ENCODE measurements at regions not wholly inside any gene's neighbourhood (a gene's known extent, or its start where the extent isn't known, plus 50 kb on each side); places are given as distances from the start of the nearest gene placed in this dataset.

DNA sequence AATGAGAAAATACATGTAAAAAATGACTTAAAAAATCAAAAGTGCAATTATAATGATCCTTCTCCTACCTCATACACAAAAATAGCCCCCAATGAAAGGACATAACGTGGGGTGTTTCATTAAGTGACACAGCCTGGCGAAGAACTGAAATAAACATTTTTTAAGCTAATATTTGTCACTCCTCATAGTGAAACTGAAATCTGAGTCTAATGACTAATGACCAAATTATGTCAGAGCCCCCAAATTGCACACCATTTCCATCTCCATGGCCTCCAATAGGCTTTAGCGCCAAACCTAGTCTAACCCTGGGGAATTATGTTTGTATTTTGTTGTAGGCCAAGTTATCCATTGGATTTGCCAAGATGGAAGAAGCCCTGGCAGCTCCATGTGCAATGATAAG lies 119.1 kb downstream of the WT1 start:
- TF ChIP-seq, protein P1, sequence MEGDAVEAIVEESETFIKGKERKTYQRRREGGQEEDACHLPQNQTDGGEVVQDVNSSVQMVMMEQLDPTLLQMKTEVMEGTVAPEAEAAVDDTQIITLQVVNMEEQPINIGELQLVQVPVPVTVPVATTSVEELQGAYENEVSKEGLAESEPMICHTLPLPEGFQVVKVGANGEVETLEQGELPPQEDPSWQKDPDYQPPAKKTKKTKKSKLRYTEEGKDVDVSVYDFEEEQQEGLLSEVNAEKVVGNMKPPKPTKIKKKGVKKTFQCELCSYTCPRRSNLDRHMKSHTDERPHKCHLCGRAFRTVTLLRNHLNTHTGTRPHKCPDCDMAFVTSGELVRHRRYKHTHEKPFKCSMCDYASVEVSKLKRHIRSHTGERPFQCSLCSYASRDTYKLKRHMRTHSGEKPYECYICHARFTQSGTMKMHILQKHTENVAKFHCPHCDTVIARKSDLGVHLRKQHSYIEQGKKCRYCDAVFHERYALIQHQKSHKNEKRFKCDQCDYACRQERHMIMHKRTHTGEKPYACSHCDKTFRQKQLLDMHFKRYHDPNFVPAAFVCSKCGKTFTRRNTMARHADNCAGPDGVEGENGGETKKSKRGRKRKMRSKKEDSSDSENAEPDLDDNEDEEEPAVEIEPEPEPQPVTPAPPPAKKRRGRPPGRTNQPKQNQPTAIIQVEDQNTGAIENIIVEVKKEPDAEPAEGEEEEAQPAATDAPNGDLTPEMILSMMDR (IDR thresholded peaks at IDR 0.05; ENCODE audit: low read depth, low read length), result no peak
- ChIA-PET POLR2A (no interaction called here), CTCF (no interaction called here)
- no peak overlapping the region for H3K27ac ChIP-seq (ENCODE audit: low read depth, low read length)
- DNase-seq (ENCODE audit: low read depth, low spot score), result no peak
- H3K4me3 ChIP-seq (ENCODE audit: low read depth, low read length), result no peak overlapping the region
- H3K27me3 ChIP-seq (ENCODE audit: control insufficient read depth, insufficient read depth, low read length), result peaks cover 2% of the 10 kb centered on the region
- no peaks in the 10 kb centered on the region for H3K9me3 ChIP-seq (ENCODE audit: control insufficient read depth, insufficient read depth, low read length)

DNA sequence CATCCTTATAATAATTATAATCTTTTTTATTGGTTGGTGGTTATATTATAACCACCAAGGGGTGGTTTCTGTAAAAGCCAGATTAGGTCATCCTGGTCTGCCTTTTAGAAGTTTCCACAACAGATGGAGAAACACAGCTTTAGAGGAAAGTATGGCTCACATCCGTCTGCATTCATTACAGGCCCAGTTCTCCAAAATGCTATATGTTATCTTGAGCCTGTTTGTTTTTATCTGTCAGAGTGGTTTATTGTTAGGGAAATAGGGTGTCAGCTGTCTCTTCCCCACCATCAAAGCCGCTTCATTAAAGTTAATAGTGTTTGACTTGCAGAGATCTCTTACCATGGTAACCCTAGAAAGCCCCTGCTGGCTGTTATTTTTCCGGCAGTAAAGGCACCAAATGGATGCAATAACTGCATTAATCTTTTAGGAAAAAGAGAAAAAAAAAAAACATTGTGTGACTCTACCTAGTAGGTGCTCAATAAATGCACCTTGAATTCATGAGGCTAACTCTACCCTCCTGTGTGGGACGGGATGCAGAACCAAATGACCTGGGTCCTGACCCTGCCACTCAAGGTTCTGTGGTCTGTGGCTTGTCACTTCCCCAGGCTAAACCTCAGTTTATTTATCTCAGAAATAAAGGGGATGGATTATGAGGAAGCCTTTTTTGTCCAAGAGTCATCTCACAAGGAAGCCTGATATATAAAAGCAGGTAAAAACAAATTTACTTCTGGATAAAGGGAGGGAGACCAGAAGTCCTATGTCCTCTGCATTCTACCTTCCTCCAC lies 118.3 kb downstream of the WT1 start:
- DNase-seq (ENCODE audit: low read depth, low spot score), result no peak
- H3K27ac ChIP-seq (ENCODE audit: low read depth, low read length), result no peak overlapping the region
- ChIA-PET CTCF (interaction anchor here (0.7 kb wide), 1 partner anchor 12 kb away, joined by 4 read pairs; no protein-coding TSS in a partner anchor), POLR2A (no interaction called here)
- no peaks in the 10 kb centered on the region for H3K9me3 ChIP-seq (ENCODE audit: control insufficient read depth, insufficient read depth, low read length)
- TF ChIP-seq, protein P1 (IDR thresholded peaks at IDR 0.05; ENCODE audit: low read depth, low read length), result no peak
- H3K27me3 ChIP-seq (ENCODE audit: control insufficient read depth, insufficient read depth, low read length), result peaks cover 2% of the 10 kb centered on the region
- H3K4me3 ChIP-seq (ENCODE audit: low read depth, low read length), result no peak overlapping the region

DNA sequence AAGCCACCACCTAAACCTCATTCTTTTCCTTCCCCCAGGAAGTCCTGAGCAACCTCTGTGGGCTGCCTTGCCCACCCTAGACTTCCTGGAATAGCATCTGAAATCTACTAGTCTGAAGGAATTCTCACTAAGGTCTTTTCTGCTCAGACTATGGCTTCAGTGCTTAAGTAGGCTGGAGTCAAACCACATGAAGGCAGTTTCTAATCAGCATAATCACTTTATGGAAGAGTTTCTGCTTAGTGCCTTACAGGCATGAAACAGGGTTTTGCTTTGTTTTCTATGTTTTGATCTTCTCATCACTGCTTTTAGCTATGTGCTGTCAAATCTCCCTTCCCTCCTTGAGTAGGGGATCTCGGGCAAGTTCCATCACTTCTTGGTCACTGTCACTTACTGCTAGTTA lies 117.7 kb downstream of the WT1 start:
- no peaks in the 10 kb centered on the region for H3K9me3 ChIP-seq (ENCODE audit: control insufficient read depth, insufficient read depth, low read length)
- no peak overlapping the region for H3K27ac ChIP-seq (ENCODE audit: low read depth, low read length)
- TF ChIP-seq, protein P1 (IDR thresholded peaks at IDR 0.05; ENCODE audit: low read depth, low read length), result no peak
- peaks cover 2% of the 10 kb centered on the region for H3K27me3 ChIP-seq (ENCODE audit: control insufficient read depth, insufficient read depth, low read length)
- no peak overlapping the region for H3K4me3 ChIP-seq (ENCODE audit: low read depth, low read length)
- ChIA-PET CTCF (no interaction called here), POLR2A (no interaction called here)
- DNase-seq (ENCODE audit: low read depth, low spot score), result no peak

DNA sequence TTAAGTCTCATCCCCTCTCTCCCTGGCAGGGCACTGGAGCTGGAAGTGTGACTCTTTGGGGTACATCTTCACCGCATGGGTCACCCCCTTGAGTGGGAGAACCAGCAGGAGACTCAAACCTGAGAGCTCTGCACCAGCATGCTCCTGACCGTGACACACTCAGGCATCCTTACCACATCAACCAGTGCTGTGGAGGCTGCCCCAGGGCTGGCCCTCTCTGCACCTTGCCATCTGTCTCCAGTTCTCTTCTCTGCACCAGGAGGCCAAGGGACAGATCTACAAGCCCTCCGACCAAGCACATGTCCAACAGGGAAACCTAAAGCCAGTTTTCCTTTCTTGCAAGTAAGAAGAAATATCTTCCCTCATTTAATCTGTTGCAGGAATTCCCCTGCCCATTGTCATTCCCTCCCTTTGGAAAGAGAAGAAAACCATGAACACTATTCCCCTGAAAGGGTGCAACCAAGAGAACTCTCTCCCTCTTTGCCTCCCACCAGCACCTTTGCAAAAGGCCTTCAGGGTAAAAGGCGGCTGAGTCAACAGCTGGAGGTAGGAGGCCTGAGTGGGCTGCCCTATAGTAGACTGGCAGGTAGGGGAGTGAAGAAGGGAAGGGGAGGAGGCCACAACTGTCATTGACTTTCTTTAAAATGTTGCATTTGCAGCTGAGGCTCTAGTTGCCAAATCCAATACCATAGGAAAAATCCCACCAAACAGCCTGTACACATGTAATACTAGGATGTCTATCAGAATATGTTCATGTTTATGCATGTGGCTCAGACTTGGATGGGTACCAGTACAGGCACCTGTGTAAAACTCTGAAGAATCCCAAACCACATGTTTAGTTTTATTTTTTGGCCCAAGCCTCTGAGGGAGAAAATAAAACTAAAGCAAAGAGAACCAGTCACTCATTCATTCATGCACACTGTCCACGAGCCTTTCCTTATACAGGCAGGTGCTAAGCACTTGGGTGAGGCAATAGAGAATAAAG lies 117.0 kb downstream of the WT1 start:
- CTCF ChIA-PET, result no interaction called here
- no peak for DNase-seq (ENCODE audit: low read depth, low spot score)
- H3K27me3 ChIP-seq (ENCODE audit: control insufficient read depth, insufficient read depth, low read length), result peaks cover 2% of the 10 kb centered on the region
- POLR2A ChIA-PET, result no interaction called here
- no peaks in the 10 kb centered on the region for H3K9me3 ChIP-seq (ENCODE audit: control insufficient read depth, insufficient read depth, low read length)
- H3K4me3 ChIP-seq (ENCODE audit: low read depth, low read length), result no peak overlapping the region
- TF ChIP-seq, protein P1 (IDR thresholded peaks at IDR 0.05; ENCODE audit: low read depth, low read length), result no peak
- no peak overlapping the region for H3K27ac ChIP-seq (ENCODE audit: low read depth, low read length)

DNA sequence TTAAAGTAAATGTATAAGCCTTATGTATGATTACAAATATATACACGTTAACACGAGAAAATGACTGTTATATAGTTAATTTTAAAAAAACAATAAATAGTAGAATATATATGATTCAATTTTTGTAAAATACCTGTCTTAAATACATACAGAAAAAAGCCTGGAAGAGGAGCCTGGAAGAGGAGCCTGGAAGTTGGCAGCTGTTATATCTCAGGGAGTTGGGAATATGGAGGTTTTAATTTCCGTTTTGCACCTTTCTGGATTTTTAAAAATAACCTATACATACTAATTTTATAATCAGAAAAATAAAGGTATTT lies 111.6 kb downstream of the WT1 start:
- no peak for DNase-seq (ENCODE audit: low read depth, low spot score)
- Histone ChIP-seq H3K27ac (ENCODE audit: low read depth, low read length) (no peak overlapping the region), H3K4me3 (ENCODE audit: low read depth, low read length) (no peak overlapping the region), H3K27me3 (ENCODE audit: control insufficient read depth, insufficient read depth, low read length) (no peaks in the 10 kb centered on the region), H3K9me3 (ENCODE audit: control insufficient read depth, insufficient read depth, low read length) (no peaks in the 10 kb centered on the region)
- ChIA-PET POLR2A (interaction anchor here (0.7 kb wide), 1 partner anchor 467 kb away, joined by 5 read pairs; no protein-coding TSS in a partner anchor), CTCF (interaction anchor here (0.7 to 6.0 kb wide), 24 partner anchors 8 to 1217 kb away, joined by 3 to 97 read pairs (median 5); partner anchors contain the start of gene CCDC73)
- TF ChIP-seq, protein P1 (IDR thresholded peaks at IDR 0.05; ENCODE audit: low read depth, low read length), result no peak
